HEK293 (cell line): ENCODE measurements at regions not wholly inside any gene's neighbourhood (a gene's known extent, or its start where the extent isn't known, plus 50 kb on each side); places are given as distances from the start of the nearest gene placed in this dataset.

Source experiments
- CTCF ChIA-PET: fragments of 350-600 bp; formaldehyde crosslinking; extraction: SDS; loops from one replicate; lab custom pipeline; 2021; ENCODE audit warnings: antibody characterized with exemption; lab: Yijun Ruan, JAX
- POLR2A ChIA-PET: fragments of 300-600 bp; formaldehyde crosslinking; extraction: SDS; loops from one replicate; lab custom pipeline; 2020; ENCODE audit warnings: antibody characterized with exemption, inconsistent platforms; lab: Yijun Ruan, JAX
- H3K27ac ChIP-seq: fragments of 200-500 bp; sonication (Bioruptor generic); 2 replicates; pipeline ENCODE4 v1.5.1; 2014; ENCODE audit warnings: low read depth, low read length, control low read depth, inconsistent platforms; ENCODE audit errors: extremely low read depth
- H3K36me3 ChIP-seq, 2 experiments: fragments of 200-500 bp in 1 of 2; sonication (Bioruptor generic) in 1 of 2; 1 replicate in 1 of 2; 2 replicates in 1 of 2; pipeline ENCODE4 v1.5.1; 2014 to 2017; ENCODE audit warnings: inconsistent platforms in 2 of 2, low read length in 2 of 2; ENCODE audit not compliant: control insufficient read depth in 2 of 2, insufficient read depth in 1 of 2
- H3K4me1 ChIP-seq: fragments of 200-500 bp; sonication (Bioruptor generic); 2 replicates; pipeline ENCODE4 v1.5.1; 2014; ENCODE audit warnings: mild to moderate bottlenecking, low read length, inconsistent platforms; ENCODE audit not compliant: control insufficient read depth, insufficient read depth
- H3K4me3 ChIP-seq: 2 replicates; pipeline ENCODE4 v1.5.1; 2011; ENCODE audit warnings: low read depth, mild to moderate bottlenecking, control low read depth, low read length, moderate library complexity
- H3K9me3 ChIP-seq: fragments of 200-500 bp; sonication (Bioruptor generic); 2 replicates; pipeline ENCODE4 v1.5.1; 2014; ENCODE audit warnings: low read depth, low read length, inconsistent platforms; ENCODE audit not compliant: control insufficient read depth, insufficient read depth
- MYNN ChIP-seq: fragments of 450-650 bp; formaldehyde crosslinking; IDR thresholded peaks from 2 replicates; pipeline ENCODE4 v1.5.1; 2016; ENCODE audit warnings: missing biosample characterization, missing genetic modification characterization, borderline replicate concordance
- TSHZ1 ChIP-seq: fragments of 450-650 bp; formaldehyde crosslinking; IDR thresholded peaks from 2 replicates; pipeline ENCODE4 v1.5.1; 2016; ENCODE audit warnings: missing biosample characterization, missing genetic modification characterization, borderline replicate concordance
- WT1 ChIP-seq: fragments of 450-650 bp; formaldehyde crosslinking; IDR thresholded peaks from 2 replicates; pipeline ENCODE4 v1.5.1; 2016; ENCODE audit warnings: missing biosample characterization, missing genetic modification characterization
- ZBTB44 ChIP-seq: fragments of 450-650 bp; IDR thresholded peaks from 2 replicates; pipeline ENCODE4 v1.5.1; 2018; ENCODE audit warnings: missing biosample characterization, mild to moderate bottlenecking, missing genetic modification characterization
- ZNF37A ChIP-seq: fragments of 450-650 bp; IDR thresholded peaks from 2 replicates; pipeline ENCODE4 v1.5.1; 2018; ENCODE audit warnings: missing biosample characterization, missing genetic modification characterization
- ZNF394 ChIP-seq: fragments of 450-650 bp; formaldehyde crosslinking; IDR thresholded peaks from 2 replicates; pipeline ENCODE4 v1.5.1; 2016; ENCODE audit warnings: missing biosample characterization, missing genetic modification characterization, mild to moderate bottlenecking, moderate library complexity, borderline replicate concordance
- ZNF48 ChIP-seq: fragments of 450-650 bp; formaldehyde crosslinking; IDR thresholded peaks from 2 replicates; pipeline ENCODE4 v1.5.1; 2016; ENCODE audit warnings: missing biosample characterization, missing genetic modification characterization
- ZNF518A ChIP-seq: fragments of 450-650 bp; formaldehyde crosslinking; conservative IDR thresholded peaks from 2 replicates; pipeline ENCODE4 v1.5.1; 2016; ENCODE audit warnings: low read depth, missing biosample characterization, missing genetic modification characterization
- ZNF560 ChIP-seq: fragments of 450-650 bp; formaldehyde crosslinking; IDR thresholded peaks from 2 replicates; pipeline ENCODE4 v1.5.1; 2017; ENCODE audit warnings: missing biosample characterization, missing genetic modification characterization, borderline replicate concordance
- ZNF626 ChIP-seq: fragments of 450-650 bp; sonication (Bioruptor Pico); formaldehyde crosslinking; IDR thresholded peaks from 2 replicates; pipeline ENCODE4 v1.5.1; 2018; ENCODE audit warnings: missing biosample characterization, missing genetic modification characterization, inconsistent platforms
- ZNF704 ChIP-seq: fragments of 450-650 bp; formaldehyde crosslinking; IDR thresholded peaks from 2 replicates; pipeline ENCODE4 v1.5.1; 2016; ENCODE audit warnings: missing biosample characterization, missing genetic modification characterization
- ZNF768 ChIP-seq: fragments of 450-650 bp; formaldehyde crosslinking; IDR thresholded peaks from 2 replicates; pipeline ENCODE4 v1.5.1; 2018; ENCODE audit warnings: missing biosample characterization, mild to moderate bottlenecking, missing genetic modification characterization

GRCh38 chr4:81984746-81985145 lies 389.0 kb downstream of the HNRNPD start:
- Histone ChIP-seq H3K36me3 (no peaks in the 10 kb centered on the region), H3K27ac (no peak overlapping the region), H3K4me1 (no peaks in the 10 kb centered on the region), H3K9me3 (no peaks in the 10 kb centered on the region), H3K4me3 (no peak overlapping the region)
- CTCF ChIA-PET: interaction anchor here (0.9 kb wide), 1 partner anchor 12 kb away, joined by 4 read pairs; no protein-coding TSS in a partner anchor
- POLR2A ChIA-PET: no interaction called here
- no peak for TF ChIP-seq ZNF704 (tag by site-specific recombination)

- H3K27ac ChIP-seq: no peak overlapping the region
- no peak overlapping the region for H3K4me3 ChIP-seq
- no peaks in the 10 kb centered on the region for H3K4me1 ChIP-seq
- no peak for TF ChIP-seq ZNF768 (tag by site-specific recombination)
- TF ChIP-seq ZNF626 (tag by site-specific recombination): no peak
- TF ChIP-seq ZNF48 (tag by site-specific recombination): no peak
- TF ChIP-seq ZNF560 (tag by site-specific recombination): no peak
- TF ChIP-seq ZNF394 (tag by site-specific recombination): no peak
- TF ChIP-seq ZNF518A (tag by site-specific recombination): no peak
- no peak for TF ChIP-seq ZBTB44
- TF ChIP-seq MYNN (tag by site-specific recombination): no peak
- H3K36me3 ChIP-seq: no peaks in the 10 kb centered on the region
- ChIA-PET POLR2A (no interaction called here), CTCF (no interaction called here)
- no peaks in the 10 kb centered on the region for H3K9me3 ChIP-seq
Measured at GRCh38 chr4:81982846-81983540, 390.8 kb downstream of the HNRNPD start.

- CTCF ChIA-PET: no interaction called here
Measured at GRCh38 chr4:81981218-81981617, 392.6 kb downstream of the HNRNPD start.

More at GRCh38 chr4:81981218-81981617, 392.6 kb downstream of the HNRNPD start:
- no peak for TF ChIP-seq WT1 (tag by site-specific recombination)
- no peak for TF ChIP-seq TSHZ1 (tag by site-specific recombination)
- no peak for TF ChIP-seq ZNF37A (tag by site-specific recombination)
- no peaks in the 10 kb centered on the region for H3K9me3 ChIP-seq
- H3K4me3 ChIP-seq: no peak overlapping the region
- no peaks in the 10 kb centered on the region for H3K4me1 ChIP-seq
- H3K27ac ChIP-seq: no peak overlapping the region
- POLR2A ChIA-PET: no interaction called here
- no peaks in the 10 kb centered on the region for H3K36me3 ChIP-seq
